ENCODE measurements at regions not wholly inside any gene's neighbourhood (a gene's known extent, or its start where the extent isn't known, plus 50 kb on each side); places are given as distances from the start of the nearest gene placed in this dataset.

GRCh38 chr5:136781464-136781863 is 416.1 kb upstream of the TRPC7 start (continued):
- TF ChIP-seq CHD7 (IDR thresholded peaks at IDR 0.05; ENCODE audit: insufficient replicate concordance, low read length) (no peak), TAF1 (IDR thresholded peaks at IDR 0.05; ENCODE audit: low read depth, low read length) (no peak), CTCF (IDR thresholded peaks at IDR 0.05; ENCODE audit: control extremely low read depth in 1 of 3, insufficient read depth in 1 of 3, low read depth in 1 of 3, low read length in 3 of 3) (no peak), FOSL1 (IDR thresholded peaks at IDR 0.05; ENCODE audit: insufficient read depth, low read depth, low read length) (no peak), SP2 (IDR thresholded peaks at IDR 0.05; ENCODE audit: low read length) (no peak), RXRA (IDR thresholded peaks at IDR 0.05; ENCODE audit: insufficient read depth, low read depth, low read length) (no peak), EZH2 (IDR thresholded peaks at IDR 0.05; ENCODE audit: low read depth, low read length, severe bottlenecking) (no peak)

Measured in H1 (cell line).